GM21528 (cell line): ENCODE measurements at regions not wholly inside any gene's neighbourhood (a gene's known extent, or its start where the extent isn't known, plus 50 kb on each side); places are given as distances from the start of the nearest gene placed in this dataset.
"Not testable (repeated sequence)": the region's sequence is repeated elsewhere in the genome, so short reads cannot be mapped to it uniquely, and the experiment has no call there.

Experiments
- ATAC-seq: cut with Tn5 transposase; IDR thresholded peaks from one replicate; pipeline ENCODE4 v1.9.1; 2021; ENCODE audit warnings: mild to moderate bottlenecking, moderate library complexity; ENCODE audit not compliant: unreplicated experiment, low FRiP score

GRCh38 chr5:39544941-39545340, 120.2 kb upstream of the DAB2 start:
- no peak for ATAC-seq

GRCh38 chr5:39543335-39543734, 118.6 kb upstream of the DAB2 start:
- ATAC-seq = no peak

GRCh38 chr5:39542511-39543285, 117.9 kb upstream of the DAB2 start:
- no peak for ATAC-seq

DNA sequence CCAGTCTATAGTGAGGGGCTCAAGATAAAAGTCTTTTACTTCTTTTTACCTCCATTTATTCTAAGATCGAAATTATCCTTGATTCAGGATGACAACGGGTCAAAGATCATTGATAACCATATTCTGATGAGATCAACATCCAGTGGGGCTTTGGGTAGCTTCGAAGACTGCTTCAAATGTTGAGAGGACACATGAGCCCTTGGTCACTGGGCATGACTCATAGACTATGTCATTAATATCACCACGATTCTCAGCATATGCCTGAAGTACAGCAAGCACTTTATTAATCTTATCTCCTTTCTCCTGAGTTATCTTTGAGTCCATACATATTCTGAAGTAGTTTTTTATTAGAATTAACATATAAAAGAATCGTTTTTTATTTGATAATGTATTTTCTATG, 117.1 kb upstream of the DAB2 start:
- ATAC-seq = no peak

DNA sequence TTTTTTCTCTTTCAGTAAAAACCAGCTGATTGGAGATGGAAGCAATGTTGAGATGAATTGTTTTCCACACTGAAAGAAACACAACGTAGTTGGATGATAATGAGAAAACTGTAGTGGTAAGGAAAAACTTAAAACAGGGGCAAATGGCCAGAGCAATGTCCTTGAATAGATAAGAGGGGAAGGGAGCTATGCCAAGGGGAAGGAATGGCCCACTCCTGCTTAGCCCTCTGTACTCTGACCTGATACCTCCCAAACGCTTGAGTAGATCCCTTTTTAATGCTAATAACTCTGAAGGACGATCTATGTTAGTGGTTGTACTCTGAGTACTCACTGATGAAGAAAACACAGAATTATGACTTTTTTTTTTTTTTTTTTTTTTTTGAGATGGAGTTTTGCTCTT, 114.7 kb upstream of the DAB2 start:
- no peak for ATAC-seq

DNA sequence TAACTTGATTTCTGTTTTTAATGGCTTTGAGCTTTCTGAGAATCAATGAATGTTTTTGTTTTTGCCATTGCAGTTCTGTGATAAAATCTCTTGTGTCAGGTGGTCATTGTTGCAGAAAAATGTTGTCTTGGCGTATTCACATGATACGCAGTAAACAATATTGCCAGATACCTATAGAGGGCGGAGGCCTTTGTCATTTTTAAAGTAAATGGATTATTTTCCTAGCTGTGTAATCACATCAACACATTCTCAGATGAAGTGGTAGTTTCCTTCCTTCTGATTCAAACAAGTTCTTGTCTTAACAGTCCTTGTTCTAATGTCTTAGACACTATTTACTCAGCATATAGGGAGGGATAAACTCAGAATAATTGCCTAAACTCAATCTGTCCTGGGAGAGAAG, 109.9 kb upstream of the DAB2 start:
- no peak for ATAC-seq

DNA sequence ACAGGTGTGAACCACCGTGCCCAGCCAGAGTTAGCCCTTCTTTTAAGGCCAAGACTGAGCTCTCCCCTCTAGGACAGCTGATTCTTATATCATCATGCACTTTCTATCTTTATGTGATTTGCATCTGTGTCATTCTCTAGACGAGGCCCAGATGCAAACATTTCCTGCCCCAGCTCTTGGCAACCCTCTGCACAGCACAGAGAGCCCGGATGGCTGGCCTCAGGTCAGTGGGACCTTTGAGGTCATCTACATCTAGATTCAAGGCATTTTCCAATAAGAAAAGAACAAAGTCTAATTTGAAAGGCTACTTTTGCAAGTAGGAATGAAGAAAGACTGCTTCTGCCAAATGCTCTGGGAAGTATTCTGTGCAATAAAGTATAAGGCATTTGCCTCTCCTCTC, 109.0 kb upstream of the DAB2 start:
- ATAC-seq = no peak

- ATAC-seq = no peak
These were observed 107.7 kb upstream of the DAB2 start for GRCh38 chr5:39532511-39532910.

- ATAC-seq = no peak
These were observed 106.5 kb upstream of the DAB2 start for GRCh38 chr5:39531306-39531705.

DNA sequence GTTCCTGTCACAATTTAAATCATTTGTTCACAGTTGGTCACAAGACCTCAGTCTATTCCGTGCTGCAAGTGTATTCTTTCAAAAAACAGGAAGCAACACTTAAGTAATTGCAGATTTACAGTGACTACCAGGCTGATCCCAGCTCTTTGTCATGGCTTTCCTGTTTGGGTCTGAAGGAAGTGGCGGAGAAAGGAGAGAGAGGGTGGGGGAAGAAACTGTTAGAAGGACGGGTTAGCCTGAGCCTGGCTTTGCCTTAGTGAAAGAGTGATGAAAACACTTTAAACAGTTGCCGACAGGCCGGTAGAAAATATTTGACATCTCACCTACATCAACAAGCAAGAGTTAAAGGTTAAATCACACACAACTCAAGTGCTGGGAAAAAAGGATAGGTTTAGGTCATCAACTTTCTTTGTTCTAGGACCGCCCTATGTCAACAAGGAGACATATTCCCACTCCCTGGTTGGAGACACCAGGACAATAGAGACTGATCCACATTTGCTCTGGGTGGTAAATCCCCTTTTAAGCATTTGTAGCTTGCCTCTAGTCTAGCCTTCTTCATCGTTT, 102.2 kb upstream of the DAB2 start:
- ATAC-seq = no peak

GRCh38 chr5:39525781-39526180, 101.0 kb upstream of the DAB2 start:
- ATAC-seq = not testable (repeated sequence)

DNA sequence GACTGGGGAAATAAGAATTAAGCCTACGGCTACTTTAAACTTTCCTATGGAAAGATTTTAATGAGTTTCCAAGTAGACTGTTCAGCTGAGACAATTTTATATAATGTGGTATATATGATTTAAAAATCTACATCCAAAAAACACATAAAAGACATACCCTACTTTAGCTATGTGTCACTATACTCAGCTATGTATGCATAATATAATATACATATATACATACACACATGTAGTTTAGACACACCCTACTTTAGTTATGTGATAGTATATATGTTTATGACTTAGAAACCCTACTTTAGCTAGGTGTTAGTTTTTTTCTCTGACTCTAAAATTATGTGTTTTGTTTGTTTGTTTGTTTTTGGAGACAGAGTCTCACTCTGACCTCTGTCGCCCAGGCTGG, 100.5 kb upstream of the DAB2 start:
- no peak for ATAC-seq

GRCh38 chr5:39523821-39524220, 99.0 kb upstream of the DAB2 start:
- ATAC-seq = no peak

DNA sequence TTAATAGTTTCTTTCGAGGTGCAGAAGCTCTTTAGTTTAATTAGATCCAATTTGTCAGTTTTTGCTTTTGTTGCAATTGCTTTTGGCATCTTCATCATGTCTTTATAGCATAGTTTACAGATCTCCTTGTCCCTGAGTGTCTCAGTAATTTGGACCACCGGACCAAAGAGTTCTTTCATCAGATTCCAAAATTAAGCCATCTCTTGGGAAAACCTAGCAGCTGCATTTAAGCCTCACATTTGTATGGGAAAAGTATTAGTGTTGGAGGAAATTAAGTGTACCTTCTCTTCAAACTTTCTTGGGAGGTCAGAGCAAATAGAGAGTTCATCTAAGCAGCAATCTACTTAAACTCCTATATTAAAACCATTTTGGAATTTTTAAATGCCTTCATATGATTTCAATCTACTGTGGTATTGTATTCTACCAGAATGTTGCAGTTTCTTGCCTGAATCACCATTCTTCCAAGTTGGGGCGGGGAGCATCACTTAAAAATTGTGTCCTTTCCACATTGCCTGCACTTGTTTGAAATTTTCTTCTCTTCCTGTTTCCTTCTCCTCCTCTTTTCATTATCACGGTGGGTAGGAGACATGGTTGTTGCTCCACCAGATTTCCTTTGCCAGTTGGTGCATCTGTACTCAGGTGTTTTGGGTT, 97.3 kb upstream of the DAB2 start:
- no peak for ATAC-seq

DNA sequence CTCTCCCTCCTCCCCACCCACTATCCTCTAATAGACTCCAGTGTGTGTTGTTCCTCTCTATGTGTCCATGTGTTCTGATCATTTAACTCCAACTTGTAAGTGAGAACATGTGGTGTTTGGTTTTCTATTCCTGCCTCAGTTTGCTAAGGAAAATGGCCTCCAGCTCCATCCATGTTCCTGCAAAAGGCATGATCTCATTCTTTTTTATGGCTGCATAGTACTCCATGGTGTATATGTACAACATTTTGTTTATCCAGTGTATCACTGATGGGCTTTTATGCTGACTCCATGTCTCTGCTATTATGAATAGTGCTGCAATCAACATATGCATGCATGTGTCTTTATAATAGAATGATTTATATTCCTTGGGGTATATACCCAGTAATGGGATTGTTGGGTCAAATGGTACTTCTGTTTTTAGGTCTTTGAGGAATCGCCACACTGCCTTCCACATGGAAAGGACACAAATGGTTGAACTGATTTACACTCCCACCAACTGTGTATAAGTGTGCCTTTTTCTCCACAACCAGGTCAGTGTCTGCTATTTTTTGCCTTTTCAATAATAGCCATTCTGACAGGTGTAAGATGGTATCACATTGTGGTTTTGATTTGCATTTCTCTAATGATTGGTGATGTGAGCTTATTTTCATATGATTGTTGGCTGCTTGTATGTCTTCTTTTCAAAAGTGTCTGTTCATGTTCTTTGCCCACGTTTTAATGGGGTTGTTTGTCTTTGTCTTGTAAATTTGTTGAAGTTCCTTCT, 96.5 kb upstream of the DAB2 start:
- no peak for ATAC-seq

DNA sequence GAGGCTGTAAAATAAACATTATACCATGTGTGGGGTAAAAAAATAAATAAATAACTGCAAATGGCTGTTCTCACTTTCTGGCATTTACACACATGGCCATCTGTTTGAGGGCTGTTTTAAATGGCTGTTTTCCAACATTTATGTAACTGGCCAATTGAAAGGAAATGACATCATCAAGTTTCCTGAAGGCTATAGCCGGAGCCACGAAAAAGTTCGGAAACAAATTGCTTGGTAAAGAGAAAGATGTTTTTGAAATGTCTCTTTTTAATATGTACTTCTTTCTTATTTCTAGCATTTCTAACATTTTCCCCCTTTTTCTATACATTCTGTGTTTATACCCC, 95.4 kb upstream of the DAB2 start:
- ATAC-seq = no peak

DNA sequence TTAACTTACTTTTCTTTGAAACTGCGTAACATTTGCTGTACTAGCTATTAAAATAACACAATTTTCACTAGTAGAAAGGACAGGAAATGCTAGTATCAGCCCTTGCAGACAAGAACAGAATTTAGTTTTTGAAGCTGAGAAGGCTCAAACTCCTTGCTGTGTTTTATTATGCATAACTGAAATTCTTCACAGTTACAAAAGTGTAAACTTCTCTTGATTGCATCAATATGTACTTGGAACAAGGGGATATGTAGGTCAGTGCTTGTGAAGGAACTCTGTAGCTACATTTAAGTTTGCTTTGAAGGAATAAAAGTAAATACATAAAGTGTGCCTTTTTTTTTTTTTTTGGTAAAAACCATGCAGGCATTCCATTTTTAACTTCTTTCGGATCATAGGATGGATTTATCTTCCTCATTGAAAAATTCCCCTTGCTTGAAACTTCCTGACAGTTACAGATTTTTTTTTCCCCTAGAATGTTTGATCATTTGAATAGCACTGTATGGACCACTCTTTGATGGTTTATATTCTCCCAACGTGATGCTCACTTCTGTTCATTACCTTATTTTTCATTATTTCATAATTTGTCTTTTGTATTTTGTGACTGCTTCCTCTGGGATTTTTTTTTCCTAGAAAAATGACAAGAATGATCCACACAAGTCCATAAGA, 94.9 kb upstream of the DAB2 start:
- ATAC-seq = no peak

GRCh38 chr5:39519079-39519478, 94.3 kb upstream of the DAB2 start:
- no peak for ATAC-seq

DNA sequence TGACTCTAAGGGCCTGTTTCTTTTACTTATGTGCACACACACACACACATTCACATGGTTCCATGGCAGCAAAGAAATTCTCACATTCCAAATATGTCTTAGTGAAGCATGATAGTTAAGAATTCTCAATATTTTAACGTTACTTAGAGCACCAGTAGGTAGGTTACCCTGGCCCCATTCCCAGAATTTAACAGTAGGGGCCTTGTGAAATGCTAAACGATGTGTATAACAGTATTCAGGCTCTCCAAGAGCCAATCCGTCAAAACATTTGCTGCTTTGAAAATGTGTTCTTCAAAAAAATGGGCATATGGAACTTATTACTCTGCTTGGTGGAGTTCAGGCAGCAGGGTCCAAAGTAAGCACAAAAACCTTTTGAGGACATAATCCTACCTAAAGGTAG, 93.7 kb upstream of the DAB2 start:
- ATAC-seq = no peak

DNA sequence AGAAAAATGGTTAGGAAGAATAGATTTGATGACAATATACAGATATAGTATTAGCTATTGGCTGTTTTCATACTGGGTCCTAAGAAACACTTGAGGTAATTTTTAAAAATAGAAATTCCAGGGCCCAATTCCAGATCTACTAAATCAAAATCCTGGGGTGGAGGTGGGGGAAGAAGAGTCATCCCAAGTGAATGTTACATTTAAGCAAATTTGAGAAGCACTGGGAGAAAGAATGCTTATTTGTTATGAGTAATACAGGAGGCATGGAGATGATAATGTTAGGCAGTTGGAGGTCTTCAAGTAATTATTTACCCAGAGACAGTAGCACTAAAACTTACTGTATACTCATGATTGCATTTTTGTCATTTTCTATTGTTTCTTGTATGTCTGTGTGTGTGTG, 93.0 kb upstream of the DAB2 start:
- ATAC-seq = no peak

DNA sequence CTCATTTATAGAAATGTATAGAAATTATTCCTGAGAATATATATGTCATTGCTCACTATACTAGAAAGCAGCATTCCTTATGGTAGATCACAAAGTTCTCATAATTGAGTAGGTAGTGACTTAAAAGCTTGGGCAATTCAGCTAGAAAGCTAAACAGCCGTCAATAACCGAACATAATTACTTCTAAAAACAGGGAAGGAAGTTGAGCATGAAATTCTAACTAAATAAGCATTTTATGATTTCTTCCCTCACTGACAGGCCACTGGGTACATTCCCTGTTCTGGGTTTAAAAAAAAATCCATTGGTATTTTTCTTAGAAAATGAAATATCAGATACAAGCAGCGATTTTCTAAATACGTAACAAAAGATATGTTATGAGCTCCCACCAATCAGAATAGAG, 91.1 kb upstream of the DAB2 start:
- no peak for ATAC-seq
